ENCODE measurements at regions not wholly inside any gene's neighbourhood (a gene's known extent, or its start where the extent isn't known, plus 50 kb on each side); places are given as distances from the start of the nearest gene placed in this dataset.
"Not testable (repeated sequence)": the region's sequence is repeated elsewhere in the genome, so short reads cannot be mapped to it uniquely, and the experiment has no call there.

GRCh38 chr2:8378016-8378810 lies 303.6 kb upstream of the ID2 start:
- DNase-seq (ENCODE audit: low spot score) = no peak

GRCh38 chr2:8379128-8379527 lies 302.7 kb upstream of the ID2 start:
- no peak for DNase-seq (ENCODE audit: low spot score)

GRCh38 chr2:8379549-8379948 lies 302.3 kb upstream of the ID2 start:
- DNase-seq (ENCODE audit: low spot score) = no peak

- no peak for DNase-seq (ENCODE audit: low spot score)
These were observed 301.8 kb upstream of the ID2 start for GRCh38 chr2:8380026-8380425.

- no peak for DNase-seq (ENCODE audit: low spot score)
These were observed 301.3 kb upstream of the ID2 start for GRCh38 chr2:8380566-8380965.

GRCh38 chr2:8382485-8382884 lies 299.4 kb upstream of the ID2 start:
- no peak for DNase-seq (ENCODE audit: low spot score)

- DNase-seq (ENCODE audit: low spot score) = not testable (repeated sequence)
These were observed 295.1 kb upstream of the ID2 start for GRCh38 chr2:8386748-8387147.

GRCh38 chr2:8388781-8389180 lies 293.1 kb upstream of the ID2 start:
- no peak for DNase-seq (ENCODE audit: low spot score)

GRCh38 chr2:8389431-8390108 lies 292.3 kb upstream of the ID2 start:
- DNase-seq (ENCODE audit: low spot score) = no peak

GRCh38 chr2:8391126-8391525 lies 290.7 kb upstream of the ID2 start:
- no peak for DNase-seq (ENCODE audit: low spot score)

- DNase-seq (ENCODE audit: low spot score) = no peak
These were observed 290.3 kb upstream of the ID2 start for GRCh38 chr2:8391584-8391983.

GRCh38 chr2:8392098-8392866 lies 289.6 kb upstream of the ID2 start:
- no peak for DNase-seq (ENCODE audit: low spot score)

GRCh38 chr2:8393506-8393905 lies 288.4 kb upstream of the ID2 start:
- DNase-seq (ENCODE audit: low spot score) = no peak

GRCh38 chr2:8394131-8394530 lies 287.7 kb upstream of the ID2 start:
- DNase-seq (ENCODE audit: low spot score) = no peak

- DNase-seq (ENCODE audit: low spot score) = no peak
These were observed 287.1 kb upstream of the ID2 start for GRCh38 chr2:8394569-8395359.

- DNase-seq (ENCODE audit: low spot score) = no peak
These were observed 286.1 kb upstream of the ID2 start for GRCh38 chr2:8395718-8396117.

GRCh38 chr2:8398040-8398668 lies 283.7 kb upstream of the ID2 start:
- DNase-seq (ENCODE audit: low spot score) = no peak

- no peak for DNase-seq (ENCODE audit: low spot score)
These were observed 282.1 kb upstream of the ID2 start for GRCh38 chr2:8399731-8400130.

- DNase-seq (ENCODE audit: low spot score) = no peak
These were observed 281.7 kb upstream of the ID2 start for GRCh38 chr2:8400196-8400595.

- no peak for DNase-seq (ENCODE audit: low spot score)
These were observed 279.6 kb upstream of the ID2 start for GRCh38 chr2:8402222-8402621.

- DNase-seq (ENCODE audit: low spot score) = no peak
These were observed 278.0 kb upstream of the ID2 start for GRCh38 chr2:8403876-8404275.

- DNase-seq (ENCODE audit: low spot score) = no peak
These were observed 276.5 kb upstream of the ID2 start for GRCh38 chr2:8405334-8405733.
